ENCODE measurements at regions not wholly inside any gene's neighbourhood (a gene's known extent, or its start where the extent isn't known, plus 50 kb on each side); places are given as distances from the start of the nearest gene placed in this dataset.
"Not testable (repeated sequence)": the region's sequence is repeated elsewhere in the genome, so short reads cannot be mapped to it uniquely, and the experiment has no call there.

GRCh38 chr2:103353774-103354173 is 591.9 kb downstream of the TMEM182 start:
- Mint-ChIP-seq H3K4me3 (no peak overlapping the region), H3K4me1 (no peaks in the 10 kb centered on the region), H3K9me3 (peaks cover 2 to 12% (median 3%) of the 10 kb centered on the region in 3 donors), H3K36me3 (no peaks in the 10 kb centered on the region), H3K27me3 (no peaks in the 10 kb centered on the region), H3K27ac (no peak overlapping the region)

GRCh38 chr2:103355287-103355686 is 593.5 kb downstream of the TMEM182 start:
- Mint-ChIP-seq H3K4me3 (no peak overlapping the region), H3K4me1 (no peaks in the 10 kb centered on the region), H3K36me3 (no peaks in the 10 kb centered on the region), H3K27ac (no peak overlapping the region), H3K27me3 (no peaks in the 10 kb centered on the region), H3K9me3 (peaks cover 3 to 12% (median 6%) of the 10 kb centered on the region in 3 donors)

- no peaks in the 10 kb centered on the region for H3K4me1 Mint-ChIP-seq
- H3K36me3 Mint-ChIP-seq, result peaks cover 1% of the 10 kb centered on the region
- no peak overlapping the region for H3K4me3 Mint-ChIP-seq
- H3K9me3 Mint-ChIP-seq, result peaks cover 1 to 5% (median 5%) of the 10 kb centered on the region in 3 donors
- no peak overlapping the region for H3K27ac Mint-ChIP-seq
- H3K27me3 Mint-ChIP-seq, result no peaks in the 10 kb centered on the region
Observed at GRCh38 chr2:103361712-103362111, 599.9 kb downstream of the TMEM182 start.

- H3K27me3 Mint-ChIP-seq, result no peaks in the 10 kb centered on the region
- no peak overlapping the region for H3K4me3 Mint-ChIP-seq
- peaks cover 1% of the 10 kb centered on the region for H3K36me3 Mint-ChIP-seq
- H3K4me1 Mint-ChIP-seq, result no peaks in the 10 kb centered on the region
- no peak overlapping the region for H3K27ac Mint-ChIP-seq
- peaks cover 0 to 5% (median 1%) of the 10 kb centered on the region in 3 donors for H3K9me3 Mint-ChIP-seq
Observed at GRCh38 chr2:103363639-103364038, 601.8 kb downstream of the TMEM182 start.

GRCh38 chr2:103364177-103364576 is 602.3 kb downstream of the TMEM182 start:
- H3K4me3 Mint-ChIP-seq, result no peak overlapping the region
- peaks cover 0 to 5% (median 0%) of the 10 kb centered on the region in 3 donors for H3K9me3 Mint-ChIP-seq
- H3K36me3 Mint-ChIP-seq, result peaks cover 1% of the 10 kb centered on the region
- no peaks in the 10 kb centered on the region for H3K27me3 Mint-ChIP-seq
- no peaks in the 10 kb centered on the region for H3K4me1 Mint-ChIP-seq
- no peak overlapping the region for H3K27ac Mint-ChIP-seq

GRCh38 chr2:103365071-103365470 is 603.2 kb downstream of the TMEM182 start:
- Mint-ChIP-seq H3K27me3 (no peaks in the 10 kb centered on the region), H3K27ac (no peak overlapping the region), H3K4me1 (no peaks in the 10 kb centered on the region), H3K9me3 (peaks cover 0 to 3% (median 0%) of the 10 kb centered on the region in 3 donors), H3K36me3 (peaks cover 1% of the 10 kb centered on the region), H3K4me3 (no peak overlapping the region)

GRCh38 chr2:103367877-103368276 is 606.0 kb downstream of the TMEM182 start:
- Mint-ChIP-seq H3K9me3 (peaks cover 0 to 3% (median 3%) of the 10 kb centered on the region in 3 donors), H3K27me3 (no peaks in the 10 kb centered on the region)

GRCh38 chr2:103383541-103383940 is 621.7 kb downstream of the TMEM182 start:
- Mint-ChIP-seq H3K9me3 (peaks cover 5 to 21% (median 9%) of the 10 kb centered on the region in 3 donors), H3K4me1 (no peaks in the 10 kb centered on the region), H3K27ac (no peak overlapping the region), H3K27me3 (no peaks in the 10 kb centered on the region), H3K4me3 (no peak overlapping the region), H3K36me3 (no peaks in the 10 kb centered on the region)

More at GRCh38 chr2:103367877-103368276, 606.0 kb downstream of the TMEM182 start:
- Mint-ChIP-seq H3K27ac (no peak overlapping the region), H3K36me3 (peaks cover 1% of the 10 kb centered on the region), H3K4me1 (no peaks in the 10 kb centered on the region), H3K4me3 (no peak overlapping the region)

GRCh38 chr2:103386872-103387271 is 625.0 kb downstream of the TMEM182 start:
- Mint-ChIP-seq H3K4me1 (no peaks in the 10 kb centered on the region), H3K4me3 (no peak overlapping the region), H3K27me3 (no peaks in the 10 kb centered on the region), H3K36me3 (no peaks in the 10 kb centered on the region), H3K9me3 (peaks cover 4 to 9% (median 5%) of the 10 kb centered on the region in 3 donors), H3K27ac (no peak overlapping the region)

GRCh38 chr2:103387888-103388287 is 626.1 kb downstream of the TMEM182 start:
- Mint-ChIP-seq H3K4me3 (no peak overlapping the region), H3K4me1 (no peaks in the 10 kb centered on the region), H3K27ac (no peak overlapping the region), H3K9me3 (peaks cover 4 to 5% (median 5%) of the 10 kb centered on the region in 3 donors), H3K27me3 (no peaks in the 10 kb centered on the region), H3K36me3 (no peaks in the 10 kb centered on the region)

GRCh38 chr2:103396152-103396551 is 634.3 kb downstream of the TMEM182 start:
- H3K27me3 Mint-ChIP-seq, result no peaks in the 10 kb centered on the region
- H3K27ac Mint-ChIP-seq, result no peak overlapping the region
- no peaks in the 10 kb centered on the region for H3K36me3 Mint-ChIP-seq
- H3K4me3 Mint-ChIP-seq, result no peak overlapping the region
- H3K4me1 Mint-ChIP-seq, result no peaks in the 10 kb centered on the region
- peaks cover 0 to 13% (median 1%) of the 10 kb centered on the region in 3 donors for H3K9me3 Mint-ChIP-seq

GRCh38 chr2:103401621-103402020 is 639.8 kb downstream of the TMEM182 start:
- Mint-ChIP-seq H3K9me3 (peaks cover 1 to 5% (median 3%) of the 10 kb centered on the region in 3 donors), H3K4me3 (no peak overlapping the region), H3K27ac (no peak overlapping the region), H3K36me3 (no peaks in the 10 kb centered on the region), H3K4me1 (no peaks in the 10 kb centered on the region), H3K27me3 (no peaks in the 10 kb centered on the region)

- H3K27me3 Mint-ChIP-seq, result no peaks in the 10 kb centered on the region
- no peaks in the 10 kb centered on the region for H3K4me1 Mint-ChIP-seq
- H3K27ac Mint-ChIP-seq, result no peak overlapping the region
- H3K9me3 Mint-ChIP-seq, result peaks cover 1 to 5% (median 3%) of the 10 kb centered on the region in 3 donors
- H3K36me3 Mint-ChIP-seq, result no peaks in the 10 kb centered on the region
- H3K4me3 Mint-ChIP-seq, result no peak overlapping the region
Observed at GRCh38 chr2:103402336-103402735, 640.5 kb downstream of the TMEM182 start.

GRCh38 chr2:103402944-103403343 is 641.1 kb downstream of the TMEM182 start:
- Mint-ChIP-seq H3K27me3 (no peaks in the 10 kb centered on the region), H3K27ac (no peak overlapping the region), H3K4me3 (no peak overlapping the region), H3K36me3 (no peaks in the 10 kb centered on the region), H3K4me1 (no peaks in the 10 kb centered on the region), H3K9me3 (peaks cover 1 to 5% (median 3%) of the 10 kb centered on the region in 3 donors)

- H3K27me3 Mint-ChIP-seq, H3K4me1 Mint-ChIP-seq, H3K36me3 Mint-ChIP-seq, H3K4me3 Mint-ChIP-seq, H3K27ac Mint-ChIP-seq, H3K9me3 Mint-ChIP-seq: not testable (repeated sequence)
Observed at GRCh38 chr2:103403388-103403787, 641.6 kb downstream of the TMEM182 start.

- H3K27me3 Mint-ChIP-seq, result no peaks in the 10 kb centered on the region
Observed at GRCh38 chr2:103410221-103410620, 648.4 kb downstream of the TMEM182 start.

More at GRCh38 chr2:103410221-103410620, 648.4 kb downstream of the TMEM182 start:
- Mint-ChIP-seq H3K9me3 (peaks cover 0 to 3% (median 0%) of the 10 kb centered on the region in 3 donors), H3K36me3 (no peaks in the 10 kb centered on the region), H3K4me1 (no peaks in the 10 kb centered on the region), H3K4me3 (no peak overlapping the region), H3K27ac (no peak overlapping the region)
